NCI-H748 (cell line): ENCODE measurements at regions not wholly inside any gene's neighbourhood (a gene's known extent, or its start where the extent isn't known, plus 50 kb on each side); places are given as distances from the start of the nearest gene placed in this dataset.
A peak's percentile ranks its signal among the peaks of the same experiment; 100 is the strongest.

Experiments used
- DNase-seq: peaks from one replicate; lab custom pipeline; 2025; ENCODE audit not compliant: unreplicated experiment; lab: John Stamatoyannopoulos, UW

DNA sequence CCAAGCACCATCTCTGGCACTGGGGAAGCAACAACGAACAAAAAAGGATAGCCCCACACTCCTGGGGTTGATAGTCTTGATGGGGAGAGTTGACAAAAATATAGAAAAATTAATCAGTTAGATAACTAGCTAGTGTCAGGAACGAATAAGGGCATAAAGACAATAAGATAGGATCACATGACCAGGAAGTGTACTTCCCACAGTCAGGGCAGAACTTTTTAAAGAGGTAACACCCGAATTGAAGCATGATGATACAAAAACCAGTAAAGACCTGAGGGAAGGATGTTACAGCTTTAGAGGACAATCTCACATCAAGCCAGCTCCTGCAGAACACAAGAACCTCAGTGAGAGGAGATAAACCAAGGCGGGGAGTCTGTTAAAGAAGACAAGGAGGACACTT lies 295.4 kb upstream of the CRIM1 start:
- no peak for DNase-seq

GRCh38 chr2:36059691-36060090 lies 295.9 kb upstream of the CRIM1 start:
- DNase-seq = no peak

DNA sequence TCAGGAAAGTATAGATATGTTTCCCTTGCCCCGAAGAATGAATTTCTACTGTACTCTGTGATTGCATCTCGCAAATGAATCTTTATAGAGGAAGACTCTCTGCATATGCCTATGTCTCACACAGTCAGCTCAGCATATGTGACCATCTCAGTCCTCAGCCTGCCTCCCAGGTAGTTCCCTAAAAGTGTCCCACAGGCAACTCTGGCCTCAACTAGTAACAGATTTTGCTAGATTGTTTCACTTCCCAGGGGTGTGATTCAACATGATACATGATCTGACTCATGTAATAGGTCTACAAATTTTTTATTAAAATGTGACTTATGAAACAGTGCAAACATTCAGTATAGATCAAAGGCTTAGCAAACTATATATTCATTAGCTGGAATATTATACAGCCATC lies 296.6 kb upstream of the CRIM1 start:
- no peak for DNase-seq

DNA sequence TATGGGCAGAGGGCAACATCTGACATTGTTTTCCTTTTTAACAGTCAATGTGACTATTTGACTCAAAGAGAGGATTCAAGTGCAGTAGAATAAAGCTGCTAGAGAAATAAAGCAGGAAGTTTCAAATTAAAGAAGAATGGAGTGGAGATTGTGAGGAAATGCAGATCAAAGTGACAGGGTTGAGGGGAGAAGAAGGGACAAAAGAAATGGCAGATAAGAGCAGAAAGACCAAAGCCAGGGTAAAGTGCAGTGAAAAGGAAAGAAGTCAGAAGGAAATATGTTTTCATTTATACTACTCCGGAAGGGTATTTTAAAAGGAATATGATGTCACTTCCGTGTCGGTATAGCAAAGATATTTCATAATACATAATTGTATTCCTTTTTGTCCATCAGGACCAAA lies 297.5 kb upstream of the CRIM1 start:
- no peak for DNase-seq

- no peak for DNase-seq
Observed at GRCh38 chr2:36052819-36053218, 302.8 kb upstream of the CRIM1 start.

GRCh38 chr2:36044411-36044810 lies 311.2 kb upstream of the CRIM1 start:
- peak; percentile 65 for DNase-seq

- DNase-seq = no peak
Observed at GRCh38 chr2:36035137-36035536, 320.4 kb upstream of the CRIM1 start.

DNA sequence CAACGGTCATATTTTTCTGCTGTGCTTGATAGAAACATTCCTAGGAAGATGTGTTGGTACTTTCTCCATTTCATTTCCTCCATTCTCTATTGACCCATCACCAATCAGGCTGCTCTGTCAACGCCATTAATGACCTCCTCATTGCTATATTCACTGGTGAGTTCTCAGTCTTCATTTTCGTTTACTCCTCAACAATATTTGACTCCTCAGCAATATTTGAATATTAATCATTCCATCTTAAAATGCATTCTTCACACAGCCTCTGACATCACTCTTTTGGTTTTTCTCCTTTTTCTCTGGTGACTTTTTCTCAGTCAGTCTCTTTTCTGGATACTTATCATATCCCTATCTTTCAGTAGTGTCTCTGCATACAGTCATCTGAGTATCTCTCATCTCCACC lies 323.5 kb upstream of the CRIM1 start:
- no peak for DNase-seq

DNA sequence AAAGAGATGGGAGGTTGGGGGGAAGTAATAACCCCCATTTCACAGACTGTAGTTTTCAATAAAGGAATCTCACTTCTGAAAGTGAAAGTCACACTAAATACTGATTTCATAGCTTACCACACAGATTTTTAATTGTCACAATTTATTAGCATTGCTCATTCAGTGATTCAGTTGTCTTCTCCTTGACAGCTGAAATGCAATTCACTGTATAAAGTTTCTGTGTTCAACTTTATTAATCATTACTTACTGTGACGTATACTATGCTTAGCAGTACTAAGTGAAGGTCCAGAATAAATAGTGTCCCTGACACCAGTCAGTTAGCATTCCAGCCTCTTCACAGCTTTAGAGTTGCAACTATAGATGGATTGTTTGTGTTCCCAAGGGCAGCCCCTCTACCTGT lies 324.1 kb upstream of the CRIM1 start:
- no peak for DNase-seq

- DNase-seq = no peak
Observed at GRCh38 chr2:36027616-36028015, 328.0 kb upstream of the CRIM1 start.

GRCh38 chr2:36013064-36013463 lies 342.5 kb upstream of the CRIM1 start:
- DNase-seq = no peak

- no peak for DNase-seq
Observed at GRCh38 chr2:36006444-36006843, 349.1 kb upstream of the CRIM1 start.

DNA sequence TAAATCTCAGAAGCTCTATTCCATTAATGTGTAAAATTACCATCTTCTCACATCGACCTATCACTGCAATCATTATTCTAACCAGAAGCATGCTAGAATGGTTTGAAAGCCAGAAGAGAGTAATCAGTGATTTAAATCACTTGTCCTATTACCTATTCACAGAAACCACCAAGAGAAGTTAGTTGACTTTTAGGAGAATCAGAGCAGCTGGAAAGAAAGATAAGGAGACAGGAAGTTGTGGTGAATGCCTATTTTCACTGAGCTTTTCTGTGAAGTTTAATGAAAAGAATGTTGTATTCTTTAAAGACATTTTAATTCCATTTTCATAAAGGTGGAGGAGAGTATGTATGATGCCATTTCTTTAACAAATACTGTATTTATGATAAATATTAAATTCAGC lies 352.6 kb upstream of the CRIM1 start:
- no peak for DNase-seq

- no peak for DNase-seq
Observed at GRCh38 chr2:35997488-35997887, 358.1 kb upstream of the CRIM1 start.

- peak; percentile 24 for DNase-seq
Observed at GRCh38 chr2:35989503-35989902, 366.1 kb upstream of the CRIM1 start.

DNA sequence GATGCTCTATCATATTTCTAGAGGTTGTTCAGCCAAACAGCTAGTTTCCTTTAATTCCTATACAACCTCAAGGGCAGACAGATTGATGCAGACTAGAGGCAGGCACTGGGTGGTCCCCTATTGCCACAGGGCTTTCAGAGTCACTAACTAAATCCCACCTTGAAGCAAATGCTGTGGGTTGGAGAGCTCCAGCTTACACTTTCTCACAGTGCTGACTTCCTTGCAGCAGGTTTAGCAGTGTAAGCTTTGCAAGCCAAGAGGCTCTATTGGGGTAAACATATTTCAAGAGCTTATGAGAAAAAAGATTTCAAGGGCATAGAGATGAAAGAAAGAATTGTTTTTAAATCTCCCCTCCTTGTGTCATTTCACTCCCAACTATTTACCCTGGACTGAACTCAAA lies 366.5 kb upstream of the CRIM1 start:
- no peak for DNase-seq

- no peak for DNase-seq
Observed at GRCh38 chr2:35986871-35987270, 368.7 kb upstream of the CRIM1 start.

DNA sequence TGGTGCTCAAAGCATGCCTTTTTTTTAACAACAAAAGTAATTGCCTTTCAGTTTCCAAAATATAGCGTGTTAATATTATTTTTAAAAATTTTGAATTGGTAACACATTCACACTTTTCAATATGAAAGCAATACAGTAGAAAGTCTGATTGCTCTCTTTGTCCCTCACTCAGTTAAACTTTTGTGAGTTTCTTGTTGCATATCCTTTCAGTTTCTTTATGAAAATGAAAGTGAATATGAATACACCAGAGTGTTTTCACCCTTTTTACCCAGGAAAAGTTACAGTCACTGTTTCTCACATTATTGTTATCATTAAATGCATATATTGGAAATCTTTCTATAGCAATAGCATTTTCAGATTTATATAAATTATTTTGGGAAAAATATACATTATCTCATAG lies 377.4 kb upstream of the CRIM1 start:
- DNase-seq = no peak

GRCh38 chr2:35976611-35977010 lies 379.0 kb upstream of the CRIM1 start:
- no peak for DNase-seq

DNA sequence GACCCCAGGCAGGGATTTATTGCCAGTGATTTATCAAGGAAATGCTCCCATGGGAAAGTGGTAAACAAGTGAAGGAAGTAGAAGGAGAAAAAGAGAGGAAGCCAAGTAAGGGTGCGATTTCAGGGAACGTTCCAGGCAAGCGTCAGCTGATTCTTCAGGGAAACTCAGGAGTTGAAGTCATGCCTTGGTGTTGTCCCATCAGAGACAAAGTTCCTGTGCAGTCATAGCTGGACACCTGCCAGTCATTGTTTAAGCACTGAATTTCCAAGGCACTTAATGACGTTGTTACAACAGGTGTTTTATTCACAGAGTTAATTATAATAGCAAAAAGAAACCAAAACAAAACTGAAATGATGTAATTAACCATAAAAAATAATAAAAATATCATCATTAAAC lies 381.8 kb upstream of the CRIM1 start:
- no peak for DNase-seq

DNA sequence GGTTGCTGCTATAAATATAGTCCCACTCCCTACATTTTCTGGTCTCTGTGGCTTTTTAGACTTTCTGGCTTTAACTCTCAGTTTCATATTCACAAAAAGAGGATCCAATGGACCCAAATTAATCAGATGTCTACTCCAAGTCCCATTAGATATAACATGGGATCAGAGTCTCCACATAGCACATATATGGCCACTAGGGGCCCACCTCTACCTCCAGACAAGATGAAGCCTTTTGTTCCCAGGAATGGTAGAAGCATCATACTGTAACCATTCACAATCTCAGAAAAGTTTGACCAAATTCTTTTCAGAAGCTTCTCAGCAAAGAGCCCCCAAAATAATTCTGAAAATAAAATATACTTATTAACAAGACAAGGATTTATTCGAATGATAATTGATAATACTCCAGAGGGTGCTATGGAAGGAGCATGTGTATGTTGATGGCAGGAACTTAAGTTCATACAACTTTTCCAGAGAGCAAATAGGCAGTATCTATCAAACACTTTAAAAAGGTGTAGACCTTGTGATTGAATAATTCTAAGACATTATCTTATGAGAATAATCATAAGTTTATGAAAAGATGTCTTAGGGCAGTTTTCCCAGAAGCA lies 382.3 kb upstream of the CRIM1 start:
- peak; percentile 2 for DNase-seq

- no peak for DNase-seq
Observed at GRCh38 chr2:35963824-35964223, 391.8 kb upstream of the CRIM1 start.

DNA sequence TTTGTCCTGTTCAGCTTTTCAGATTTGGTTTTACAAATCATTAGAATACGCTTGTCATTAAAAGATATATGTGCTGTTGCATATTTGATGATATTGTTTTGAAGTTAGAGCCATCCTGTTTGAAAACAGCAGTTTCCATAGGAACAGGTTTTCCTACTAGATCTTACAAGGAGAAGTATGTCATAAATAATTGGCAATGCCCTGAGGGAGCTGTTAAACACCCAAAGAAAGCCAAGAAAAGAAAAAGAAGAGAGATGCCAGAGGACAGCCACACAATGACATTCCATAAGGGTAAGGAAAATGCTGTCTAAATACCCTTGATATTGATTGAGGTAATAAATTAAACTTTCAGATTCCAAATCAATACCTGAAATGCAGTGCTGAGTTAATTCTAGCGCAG lies 392.2 kb upstream of the CRIM1 start:
- DNase-seq = no peak
